Central memory CD4-positive, alpha-beta T cell (primary cell): ENCODE measurements at regions not wholly inside any gene's neighbourhood (a gene's known extent, or its start where the extent isn't known, plus 50 kb on each side); places are given as distances from the start of the nearest gene placed in this dataset.

ENCODE experiments used
- DNase-seq: peaks from one replicate; pipeline ENCODE4 v3.0.0; 2022

- DNase-seq, result no peak
Observed at GRCh38 chr2:145036421-145037011, 516.6 kb upstream of the ZEB2 start.

- DNase-seq, result no peak
Observed at GRCh38 chr2:145034511-145034910, 514.6 kb upstream of the ZEB2 start.

- no peak for DNase-seq
Observed at GRCh38 chr2:145033438-145033837, 513.5 kb upstream of the ZEB2 start.

GRCh38 chr2:145032791-145033190 is 512.9 kb upstream of the ZEB2 start:
- DNase-seq, result no peak

GRCh38 chr2:145029873-145030272 is 510.0 kb upstream of the ZEB2 start:
- no peak for DNase-seq

- DNase-seq, result no peak
Observed at GRCh38 chr2:145029081-145029480, 509.2 kb upstream of the ZEB2 start.

- no peak for DNase-seq
Observed at GRCh38 chr2:145028101-145028920, 508.4 kb upstream of the ZEB2 start.

- no peak for DNase-seq
Observed at GRCh38 chr2:145026456-145027455, 506.8 kb upstream of the ZEB2 start.

- no peak for DNase-seq
Observed at GRCh38 chr2:145025382-145025781, 505.5 kb upstream of the ZEB2 start.

GRCh38 chr2:145023334-145023934 is 503.5 kb upstream of the ZEB2 start:
- no peak for DNase-seq

GRCh38 chr2:145022666-145023333 is 502.9 kb upstream of the ZEB2 start:
- no peak for DNase-seq

- DNase-seq, result no peak
Observed at GRCh38 chr2:145021962-145022665, 502.2 kb upstream of the ZEB2 start.

GRCh38 chr2:145020694-145021093 is 500.8 kb upstream of the ZEB2 start:
- DNase-seq, result no peak

GRCh38 chr2:145020139-145020538 is 500.2 kb upstream of the ZEB2 start:
- no peak for DNase-seq

GRCh38 chr2:145018502-145018901 is 498.6 kb upstream of the ZEB2 start:
- DNase-seq, result no peak

- DNase-seq, result no peak
Observed at GRCh38 chr2:145017149-145017548, 497.2 kb upstream of the ZEB2 start.

- no peak for DNase-seq
Observed at GRCh38 chr2:145016711-145017110, 496.8 kb upstream of the ZEB2 start.

- no peak for DNase-seq
Observed at GRCh38 chr2:145015561-145015960, 495.6 kb upstream of the ZEB2 start.

- no peak for DNase-seq
Observed at GRCh38 chr2:145012806-145013205, 492.9 kb upstream of the ZEB2 start.

- DNase-seq, result no peak
Observed at GRCh38 chr2:145012214-145012670, 492.3 kb upstream of the ZEB2 start.

- DNase-seq, result no peak
Observed at GRCh38 chr2:145010635-145011034, 490.7 kb upstream of the ZEB2 start.

- no peak for DNase-seq
Observed at GRCh38 chr2:145007960-145008263, 488.0 kb upstream of the ZEB2 start.
